Colonic mucosa (tissue), 4 donors: ENCODE measurements at regions not wholly inside any gene's neighbourhood (a gene's known extent, or its start where the extent isn't known, plus 50 kb on each side); places are given as distances from the start of the nearest gene placed in this dataset.

Experiments
- DNase-seq: peaks from one replicate; pipeline ENCODE4 v3.0.0-alpha.2; 2020
- H3K27ac ChIP-seq: fragments of 200-600 bp; one replicate; pipeline ENCODE4 v1.8.0; 2021
- H3K27me3 ChIP-seq: fragments of 200-600 bp; one replicate; pipeline ENCODE4 v1.8.0; 2021
- H3K36me3 ChIP-seq: fragments of 200-600 bp; one replicate; pipeline ENCODE4 v1.8.0; 2021
- H3K4me1 ChIP-seq: fragments of 200-600 bp; one replicate; pipeline ENCODE4 v1.8.0; 2021; ENCODE audit warnings: mild to moderate bottlenecking
- H3K4me3 ChIP-seq: fragments of 200-600 bp; one replicate; pipeline ENCODE4 v1.8.0; 2021
- H3K9ac ChIP-seq, 2 donors: one replicate each; pipeline ENCODE4 v1.7.0; 2013; ENCODE audit warnings: control low read depth in 2 of 2, low read depth in 2 of 2, low read length in 2 of 2
- H3K9me3 ChIP-seq: fragments of 200-600 bp; one replicate; pipeline ENCODE4 v1.8.0; 2021
- intact Hi-C: fragments of 100-400 bp; cut with DNase I; formaldehyde crosslinking; loops from one replicate; pipeline ENCODE4 v1.14.1; 2022
- TF ChIP-seq, protein P1 (sequence below): fragments of 200-600 bp; IDR thresholded peaks from one replicate; pipeline ENCODE4 v1.8.0; 2022; ENCODE audit warnings: antibody characterized with exemption, mild to moderate bottlenecking
- donor health status: healthy.
- donor health status: DM: no; HTN: no; CAD: no.
- donor health status: DM: no; HTN: no; CAD: no.

DNA sequence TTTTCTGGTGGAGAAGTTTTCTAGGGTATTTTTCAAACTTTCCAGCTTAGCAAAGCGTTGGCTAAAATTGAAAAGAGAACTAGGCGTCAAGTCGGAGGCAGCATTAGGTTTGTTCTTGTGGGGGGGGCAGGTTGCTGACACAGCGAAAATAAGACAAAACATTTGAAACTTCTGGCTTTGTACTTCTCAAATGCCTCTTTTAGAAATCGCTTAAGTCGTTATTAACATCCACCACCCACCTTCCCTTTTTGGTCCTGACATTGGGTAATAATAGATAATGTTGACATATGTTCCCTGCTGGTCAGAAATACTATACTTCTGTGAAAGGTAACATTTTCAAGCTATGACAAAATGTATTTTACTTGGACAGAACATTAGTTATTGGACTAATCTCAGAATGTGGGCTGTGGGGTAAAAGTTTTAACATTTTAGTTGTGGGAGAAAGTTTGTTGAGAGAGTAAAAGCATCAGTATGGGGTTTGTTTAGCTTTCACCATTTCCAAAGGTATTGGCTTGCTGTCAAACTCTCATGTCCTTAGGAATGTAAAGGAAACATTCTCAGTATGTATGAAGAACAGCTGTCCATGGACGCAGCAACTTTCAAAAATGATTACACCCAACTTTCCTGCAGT, 88.1 kb upstream of the ZEB2 start:
- intact Hi-C loops = no loop called here
- H3K36me3 ChIP-seq = no peaks in the 10 kb centered on the region
- TF ChIP-seq, protein P1, sequence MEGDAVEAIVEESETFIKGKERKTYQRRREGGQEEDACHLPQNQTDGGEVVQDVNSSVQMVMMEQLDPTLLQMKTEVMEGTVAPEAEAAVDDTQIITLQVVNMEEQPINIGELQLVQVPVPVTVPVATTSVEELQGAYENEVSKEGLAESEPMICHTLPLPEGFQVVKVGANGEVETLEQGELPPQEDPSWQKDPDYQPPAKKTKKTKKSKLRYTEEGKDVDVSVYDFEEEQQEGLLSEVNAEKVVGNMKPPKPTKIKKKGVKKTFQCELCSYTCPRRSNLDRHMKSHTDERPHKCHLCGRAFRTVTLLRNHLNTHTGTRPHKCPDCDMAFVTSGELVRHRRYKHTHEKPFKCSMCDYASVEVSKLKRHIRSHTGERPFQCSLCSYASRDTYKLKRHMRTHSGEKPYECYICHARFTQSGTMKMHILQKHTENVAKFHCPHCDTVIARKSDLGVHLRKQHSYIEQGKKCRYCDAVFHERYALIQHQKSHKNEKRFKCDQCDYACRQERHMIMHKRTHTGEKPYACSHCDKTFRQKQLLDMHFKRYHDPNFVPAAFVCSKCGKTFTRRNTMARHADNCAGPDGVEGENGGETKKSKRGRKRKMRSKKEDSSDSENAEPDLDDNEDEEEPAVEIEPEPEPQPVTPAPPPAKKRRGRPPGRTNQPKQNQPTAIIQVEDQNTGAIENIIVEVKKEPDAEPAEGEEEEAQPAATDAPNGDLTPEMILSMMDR = no peak
- peak overlapping the region; percentile 16 for H3K27ac ChIP-seq
- no peaks in the 10 kb centered on the region for H3K4me1 ChIP-seq
- H3K27me3 ChIP-seq = no peaks in the 10 kb centered on the region
- no peak overlapping the region for H3K4me3 ChIP-seq
- H3K9me3 ChIP-seq = no peaks in the 10 kb centered on the region
- no peak overlapping the region for H3K9ac ChIP-seq
- DNase-seq = peak; percentile 24

DNA sequence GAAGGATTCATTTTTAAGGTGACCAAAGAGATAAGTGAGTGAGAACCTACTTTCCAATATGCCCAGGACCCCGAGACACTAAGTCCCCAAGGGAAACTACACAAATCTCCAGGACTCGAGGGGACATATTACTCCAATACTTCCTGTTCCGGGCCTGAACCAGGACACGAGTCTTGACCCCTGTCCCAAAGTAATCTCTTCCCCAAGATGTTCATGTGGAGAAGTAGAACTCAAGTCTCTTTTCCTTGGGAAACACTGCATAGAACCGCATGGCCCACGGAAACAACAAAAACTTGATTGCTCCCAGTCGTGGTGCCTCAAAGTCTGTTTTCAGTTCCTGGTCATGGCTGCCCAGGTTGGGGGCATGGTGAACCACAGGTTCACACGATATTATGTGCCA, 87.2 kb upstream of the ZEB2 start:
- DNase-seq = no peak
- no peaks in the 10 kb centered on the region for H3K9me3 ChIP-seq
- TF ChIP-seq, protein P1 = no peak

DNA sequence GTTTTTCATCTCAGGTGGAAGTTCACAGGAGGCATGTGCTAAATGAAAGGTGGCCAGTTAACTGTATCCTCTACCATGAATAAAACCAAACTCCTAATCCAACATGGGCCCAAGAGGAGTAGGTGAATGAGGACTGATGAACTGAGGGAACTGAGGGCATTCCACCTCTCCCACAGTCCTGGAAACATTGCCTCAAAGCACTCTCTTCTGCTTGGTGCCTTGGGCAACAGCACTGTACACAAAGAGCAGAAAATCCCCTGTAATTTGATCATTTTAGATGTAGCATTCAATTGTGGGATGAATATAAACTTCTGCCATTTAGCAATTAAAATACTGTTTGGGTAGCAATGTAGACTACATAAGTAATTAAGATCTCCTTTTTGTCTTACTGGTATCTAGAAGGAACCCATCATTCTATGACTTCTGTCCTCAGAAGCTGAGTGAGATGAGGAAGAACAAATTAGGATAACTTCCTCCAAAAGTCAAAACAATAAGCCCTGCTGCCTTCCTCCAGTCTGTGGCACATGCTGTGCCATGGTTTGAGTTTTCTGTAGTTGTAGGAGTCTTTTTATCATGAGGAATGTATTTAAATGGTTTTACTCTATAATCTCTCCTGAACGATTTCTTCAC, 86.7 kb upstream of the ZEB2 start:
- intact Hi-C loops = no loop called here
- no peak for DNase-seq
- TF ChIP-seq, protein P1 = no peak
- Histone ChIP-seq H3K27me3 (no peaks in the 10 kb centered on the region), H3K9ac (no peak overlapping the region), H3K9me3 (no peaks in the 10 kb centered on the region), H3K4me1 (no peaks in the 10 kb centered on the region), H3K36me3 (no peaks in the 10 kb centered on the region), H3K4me3 (no peak overlapping the region), H3K27ac (peak overlapping the region; percentile 16)

More for the DNA sequence above, 87.2 kb upstream of the ZEB2 start:
- Histone ChIP-seq H3K9ac (no peak overlapping the region), H3K27ac (peak overlapping the region; percentile 16), H3K4me1 (no peaks in the 10 kb centered on the region), H3K4me3 (no peak overlapping the region), H3K27me3 (no peaks in the 10 kb centered on the region), H3K36me3 (no peaks in the 10 kb centered on the region)
- intact Hi-C loops = no loop called here

DNA sequence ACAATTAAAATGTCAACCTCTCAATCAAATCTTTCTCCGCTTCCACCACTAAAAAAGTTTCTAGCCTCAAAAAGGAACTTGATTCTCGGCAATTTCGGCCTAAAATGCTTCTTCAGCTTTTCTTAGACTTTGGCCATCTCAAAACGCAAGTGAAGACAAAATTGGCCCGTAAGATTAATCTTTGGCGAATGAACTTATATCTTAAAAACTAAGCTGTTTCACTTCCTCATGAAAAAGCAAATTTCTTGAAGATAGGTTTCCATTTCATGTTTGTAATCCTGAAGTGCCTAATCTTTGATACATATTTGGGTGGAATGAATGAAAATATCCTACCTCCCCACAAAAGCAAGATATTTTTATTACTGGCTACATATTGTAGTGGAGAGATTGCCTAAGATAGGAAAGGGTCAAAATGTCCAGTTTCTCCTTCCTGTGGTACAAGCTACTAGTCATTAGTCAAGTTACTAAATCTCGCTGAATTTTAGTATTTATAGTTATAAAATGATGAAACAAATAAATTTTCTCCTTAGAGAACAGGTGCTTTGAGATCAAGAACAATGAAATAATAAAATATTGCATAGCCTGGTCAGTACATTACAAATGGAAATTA, 85.4 kb upstream of the ZEB2 start:
- Histone ChIP-seq H3K4me1 (no peaks in the 10 kb centered on the region), H3K9ac (no peak overlapping the region), H3K4me3 (no peak overlapping the region), H3K27me3 (no peaks in the 10 kb centered on the region), H3K9me3 (no peaks in the 10 kb centered on the region), H3K27ac (no peak overlapping the region), H3K36me3 (no peaks in the 10 kb centered on the region)
- no peak for DNase-seq
- intact Hi-C loops = no loop called here
- TF ChIP-seq, protein P1 = no peak

DNA sequence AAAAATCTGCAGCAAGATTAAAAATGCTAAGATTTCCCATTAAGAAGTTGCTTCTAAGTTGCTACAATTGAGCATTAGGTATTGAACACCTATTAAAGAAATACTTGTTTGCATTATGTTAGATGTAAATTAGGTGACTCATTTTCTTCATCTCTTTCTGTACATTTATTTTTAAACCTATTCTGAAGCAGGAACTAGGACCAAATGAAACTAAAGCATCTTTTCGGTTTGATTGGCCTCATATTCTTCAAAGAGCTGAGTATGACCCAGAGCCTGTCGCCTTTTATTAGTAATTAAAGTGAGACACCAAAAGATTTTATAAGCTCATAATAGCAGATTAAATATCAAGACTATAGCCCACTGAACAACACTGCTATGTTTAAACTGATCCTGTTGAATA, 83.4 kb upstream of the ZEB2 start:
- no peaks in the 10 kb centered on the region for H3K9me3 ChIP-seq
- DNase-seq = no peak
- H3K27me3 ChIP-seq = no peaks in the 10 kb centered on the region
- no peaks in the 10 kb centered on the region for H3K4me1 ChIP-seq
- no peak overlapping the region for H3K4me3 ChIP-seq
- TF ChIP-seq, protein P1 = no peak
- intact Hi-C loops = no loop called here
- no peak overlapping the region for H3K9ac ChIP-seq
- no peak overlapping the region for H3K27ac ChIP-seq
- H3K36me3 ChIP-seq = no peaks in the 10 kb centered on the region
